Loucy (cell line): ENCODE measurements at regions not wholly inside any gene's neighbourhood (a gene's known extent, or its start where the extent isn't known, plus 50 kb on each side); places are given as distances from the start of the nearest gene placed in this dataset.
A peak's percentile ranks its signal among the peaks of the same experiment; 100 is the strongest.

Experiments
- H2AFZ ChIP-seq: fragments of 200-600 bp; sonication (generic); 2 replicates; pipeline ENCODE4 v1.6.0; 2016; ENCODE audit warnings: antibody characterized with exemption, mild to moderate bottlenecking, low read length, moderate library complexity
- H3F3A ChIP-seq: fragments of 200-600 bp; 2 replicates; pipeline ENCODE4 v1.6.0; 2016; ENCODE audit warnings: antibody characterized with exemption, low read depth, mild to moderate bottlenecking
- H3K27me3 ChIP-seq: fragments of 200-600 bp; sonication (generic); 2 replicates; pipeline ENCODE4 v1.6.1; 2014; ENCODE audit warnings: low read length, mild to moderate bottlenecking; ENCODE audit not compliant: insufficient read depth, poor library complexity, severe bottlenecking
- H3K36me3 ChIP-seq: fragments of 200-600 bp; sonication (generic); 2 replicates; pipeline ENCODE4 v1.6.1; 2016; ENCODE audit warnings: low read length; ENCODE audit not compliant: insufficient read depth
- H3K4me1 ChIP-seq: fragments of 200-600 bp; sonication (generic); 2 replicates; pipeline ENCODE4 v1.5.1; 2014; ENCODE audit warnings: low read length, mild to moderate bottlenecking; ENCODE audit not compliant: insufficient read depth, poor library complexity, severe bottlenecking
- H3K4me2 ChIP-seq: fragments of 200-600 bp; sonication (generic); 2 replicates; pipeline ENCODE4 v1.6.0; 2014; ENCODE audit warnings: antibody characterized with exemption, low read length, low read depth, mild to moderate bottlenecking; ENCODE audit not compliant: poor library complexity, severe bottlenecking
- H3K4me3 ChIP-seq: fragments of 200-600 bp; sonication (generic); 2 replicates; pipeline ENCODE4 v1.5.1; 2014; ENCODE audit warnings: low read length, mild to moderate bottlenecking, mixed read lengths; ENCODE audit not compliant: poor library complexity, severe bottlenecking
- H3K79me2 ChIP-seq: fragments of 200-600 bp; sonication (generic); 2 replicates; pipeline ENCODE4 v1.6.1; 2014; ENCODE audit warnings: low read length; ENCODE audit not compliant: insufficient read depth
- H3K9ac ChIP-seq: fragments of 200-600 bp; sonication (generic); 2 replicates; pipeline ENCODE4 v1.6.0; 2014; ENCODE audit warnings: mild to moderate bottlenecking, low read depth, low read length, moderate library complexity; ENCODE audit not compliant: poor library complexity, severe bottlenecking
- H3K9me2 ChIP-seq: fragments of 200-600 bp; sonication (generic); replicated peaks from 2 replicates; pipeline ENCODE4 v1.6.1; 2016; ENCODE audit warnings: low read depth, low read length, mixed read lengths
- H3K9me3 ChIP-seq: fragments of 200-600 bp; sonication (generic); 2 replicates; pipeline ENCODE4 v1.6.1; 2014; ENCODE audit warnings: mild to moderate bottlenecking, antibody characterized with exemption, low read length, low read depth; ENCODE audit not compliant: insufficient read depth
- H4K20me1 ChIP-seq: fragments of 200-600 bp; sonication (generic); 2 replicates; pipeline ENCODE4 v1.6.0; 2014; ENCODE audit warnings: antibody characterized with exemption, low read length, mild to moderate bottlenecking; ENCODE audit not compliant: insufficient read depth, poor library complexity, severe bottlenecking
- CTCF ChIP-seq: fragments of 200-600 bp; sonication (generic); conservative IDR thresholded peaks from 2 replicates; pipeline ENCODE4 v1.5.1; 2014; ENCODE audit warnings: mild to moderate bottlenecking, antibody characterized with exemption, low read length
- EZH2phosphoT487 ChIP-seq: fragments of 200-600 bp; IDR thresholded peaks from 2 replicates; pipeline ENCODE4 v1.6.1; 2018; ENCODE audit warnings: antibody characterized with exemption, mild to moderate bottlenecking, moderate library complexity, borderline replicate concordance

DNA sequence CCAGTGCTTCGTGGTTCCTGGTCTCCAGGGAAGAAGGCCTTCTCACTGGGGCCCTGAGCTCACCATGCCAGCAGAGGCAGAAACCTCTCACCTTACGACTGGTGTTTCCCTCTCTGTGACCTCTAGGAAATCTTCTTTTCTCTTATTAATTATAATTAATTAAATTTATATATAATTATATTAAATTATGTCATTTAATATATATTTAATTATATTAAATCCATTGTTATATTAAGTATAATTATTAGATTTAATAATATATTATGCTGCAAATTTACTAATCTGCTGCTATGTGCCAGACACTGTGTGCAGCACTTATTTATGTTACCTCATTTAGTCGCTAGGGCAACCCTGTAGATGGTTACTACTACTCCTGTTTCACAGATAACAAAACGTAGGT lies 70.3 kb upstream of the MBIP start:
- no peak overlapping the region for H3K4me2 ChIP-seq
- H2AFZ ChIP-seq = no peak overlapping the region
- H3K9ac ChIP-seq = no peak overlapping the region
- no peaks in the 10 kb centered on the region for H3K36me3 ChIP-seq
- no peaks in the 10 kb centered on the region for H3K9me2 ChIP-seq
- no peaks in the 10 kb centered on the region for H3F3A ChIP-seq
- no peaks in the 10 kb centered on the region for H3K79me2 ChIP-seq
- no peaks in the 10 kb centered on the region for H3K4me1 ChIP-seq
- H3K4me3 ChIP-seq = no peak overlapping the region
- no peaks in the 10 kb centered on the region for H3K27me3 ChIP-seq
- no peaks in the 10 kb centered on the region for H3K9me3 ChIP-seq
- no peak for TF ChIP-seq CTCF
- TF ChIP-seq EZH2phosphoT487 = no peak
- no peaks in the 10 kb centered on the region for H4K20me1 ChIP-seq

- TF ChIP-seq EZH2phosphoT487 (no peak), CTCF (no peak)
- Histone ChIP-seq H3K27me3 (no peaks in the 10 kb centered on the region), H3K36me3 (no peaks in the 10 kb centered on the region), H3K9me3 (no peaks in the 10 kb centered on the region), H3K4me1 (no peaks in the 10 kb centered on the region), H2AFZ (no peak overlapping the region), H3K9ac (no peak overlapping the region), H3K9me2 (no peaks in the 10 kb centered on the region), H4K20me1 (no peaks in the 10 kb centered on the region), H3K4me3 (no peak overlapping the region), H3F3A (no peaks in the 10 kb centered on the region), H3K79me2 (no peaks in the 10 kb centered on the region), H3K4me2 (no peak overlapping the region)
These were observed 63.5 kb upstream of the MBIP start for GRCh38 chr14:36383767-36384431.

GRCh38 chr14:36373982-36374673 lies 53.7 kb upstream of the MBIP start:
- Histone ChIP-seq H3K27me3 (no peaks in the 10 kb centered on the region), H4K20me1 (no peaks in the 10 kb centered on the region), H3K9ac (no peak overlapping the region), H3K36me3 (no peaks in the 10 kb centered on the region), H3K79me2 (no peaks in the 10 kb centered on the region), H2AFZ (no peak overlapping the region), H3F3A (no peaks in the 10 kb centered on the region), H3K9me2 (no peaks in the 10 kb centered on the region), H3K4me3 (no peak overlapping the region), H3K9me3 (no peaks in the 10 kb centered on the region), H3K4me1 (no peaks in the 10 kb centered on the region), H3K4me2 (no peak overlapping the region)
- TF ChIP-seq EZH2phosphoT487 (no peak), CTCF (peak; percentile 91)
